ENCODE measurements at regions not wholly inside any gene's neighbourhood (a gene's known extent, or its start where the extent isn't known, plus 50 kb on each side); places are given as distances from the start of the nearest gene placed in this dataset.

- TF ChIP-seq YY1 (IDR thresholded peaks at IDR 0.05; ENCODE audit: low read depth) (no peak), CREB1 (IDR thresholded peaks at IDR 0.05; ENCODE audit: low read depth) (no peak), FOXM1 (IDR thresholded peaks at IDR 0.05; ENCODE audit: borderline replicate concordance, low read depth) (no peak), EGR1 (IDR thresholded peaks at IDR 0.05) (no peak), CEBPB (IDR thresholded peaks at IDR 0.05) (no peak), USF1 (IDR thresholded peaks at IDR 0.05) (no peak)
Measured at GRCh38 chr21:35559128-35559828, 501.0 kb downstream of the SETD4 start.

GRCh38 chr21:35556536-35556935, 503.8 kb downstream of the SETD4 start:
- TF ChIP-seq MAX (IDR thresholded peaks at IDR 0.05) (no peak), YY1 (IDR thresholded peaks at IDR 0.05; ENCODE audit: low read depth) (no peak), NFIC (IDR thresholded peaks at IDR 0.05) (no peak), CREB1 (IDR thresholded peaks at IDR 0.05; ENCODE audit: low read depth) (no peak), USF1 (IDR thresholded peaks at IDR 0.05) (no peak), ZBTB7A (IDR thresholded peaks at IDR 0.05; ENCODE audit: low read depth) (no peak), REST (IDR thresholded peaks at IDR 0.05; ENCODE audit: low read depth) (no peak), EP300 (IDR thresholded peaks at IDR 0.05; ENCODE audit: borderline replicate concordance) (no peak), CEBPB (IDR thresholded peaks at IDR 0.05) (no peak), TEAD4 (IDR thresholded peaks at IDR 0.05) (no peak)

GRCh38 chr21:35548904-35549615, 500.0 kb upstream of the RUNX1 start:
- no peak for TF ChIP-seq CEBPB (IDR thresholded peaks at IDR 0.05)
- no peak for TF ChIP-seq TAF1 (IDR thresholded peaks at IDR 0.05; ENCODE audit: low read depth)
- no peak for TF ChIP-seq YY1 (IDR thresholded peaks at IDR 0.05; ENCODE audit: low read depth)
- no peak for TF ChIP-seq TCF12 (IDR thresholded peaks at IDR 0.05; ENCODE audit: low read depth)
- TF ChIP-seq RAD21 (IDR thresholded peaks at IDR 0.05; ENCODE audit: low read depth), result no peak

GRCh38 chr21:35547946-35548774, 499.1 kb upstream of the RUNX1 start:
- TF ChIP-seq EGR1 (IDR thresholded peaks at IDR 0.05) (no peak), REST (IDR thresholded peaks at IDR 0.05; ENCODE audit: low read depth) (no peak), CEBPB (IDR thresholded peaks at IDR 0.05) (no peak), YY1 (IDR thresholded peaks at IDR 0.05; ENCODE audit: low read depth) (no peak), TEAD4 (IDR thresholded peaks at IDR 0.05) (no peak), EP300 (IDR thresholded peaks at IDR 0.05; ENCODE audit: borderline replicate concordance) (no peak), USF1 (IDR thresholded peaks at IDR 0.05) (no peak), CREB1 (IDR thresholded peaks at IDR 0.05; ENCODE audit: low read depth) (no peak)

- TF ChIP-seq REST (IDR thresholded peaks at IDR 0.05; ENCODE audit: low read depth), result no peak
- TF ChIP-seq TCF12 (IDR thresholded peaks at IDR 0.05; ENCODE audit: low read depth), result no peak
- TF ChIP-seq CEBPB (IDR thresholded peaks at IDR 0.05), result no peak
- no peak for TF ChIP-seq TEAD4 (IDR thresholded peaks at IDR 0.05)
- no peak for TF ChIP-seq USF1 (IDR thresholded peaks at IDR 0.05)
- TF ChIP-seq NFIC (IDR thresholded peaks at IDR 0.05), result no peak
- TF ChIP-seq MAX (IDR thresholded peaks at IDR 0.05), result no peak
- no peak for TF ChIP-seq TAF1 (IDR thresholded peaks at IDR 0.05; ENCODE audit: low read depth)
- no peak for TF ChIP-seq EGR1 (IDR thresholded peaks at IDR 0.05)
- no peak for TF ChIP-seq ZBTB7A (IDR thresholded peaks at IDR 0.05; ENCODE audit: low read depth)
- no peak for TF ChIP-seq CREB1 (IDR thresholded peaks at IDR 0.05; ENCODE audit: low read depth)
- no peak for TF ChIP-seq YY1 (IDR thresholded peaks at IDR 0.05; ENCODE audit: low read depth)
- TF ChIP-seq EP300 (IDR thresholded peaks at IDR 0.05; ENCODE audit: borderline replicate concordance), result no peak
- TF ChIP-seq RAD21 (IDR thresholded peaks at IDR 0.05; ENCODE audit: low read depth), result no peak
- TF ChIP-seq FOXM1 (IDR thresholded peaks at IDR 0.05; ENCODE audit: borderline replicate concordance, low read depth), result no peak
Measured at GRCh38 chr21:35543746-35544145, 494.6 kb upstream of the RUNX1 start.

Measured in Ishikawa (cell line).